MG63 (cell line): ENCODE measurements at regions not wholly inside any gene's neighbourhood (a gene's known extent, or its start where the extent isn't known, plus 50 kb on each side); places are given as distances from the start of the nearest gene placed in this dataset.
"Not testable (repeated sequence)": the region's sequence is repeated elsewhere in the genome, so short reads cannot be mapped to it uniquely, and the experiment has no call there.

Source experiments
- DNase-seq: peaks from one replicate; pipeline ENCODE4 v3.0.0-alpha.2; 2020
- H3K27me3 ChIP-seq: fragments of 250-450 bp; sonication (Bioruptor Pico); 2 replicates; pipeline ENCODE4 v1.5.1; 2020; ENCODE audit warnings: mild to moderate bottlenecking, moderate library complexity
- H3K36me3 ChIP-seq: fragments of 250-450 bp; sonication (Bioruptor Pico); 2 replicates; pipeline ENCODE4 v1.5.1; 2020; ENCODE audit warnings: mild to moderate bottlenecking, moderate library complexity
- H3K4me3 ChIP-seq: fragments of 250-450 bp; sonication (Bioruptor Pico); 2 replicates; pipeline ENCODE4 v1.5.1; 2020; ENCODE audit warnings: mild to moderate bottlenecking, moderate library complexity
- H3K9me3 ChIP-seq: fragments of 250-450 bp; sonication (Bioruptor Pico); 2 replicates; pipeline ENCODE4 v1.5.1; 2020; ENCODE audit warnings: mild to moderate bottlenecking, moderate library complexity

- no peak for DNase-seq
- H3K36me3 ChIP-seq: no peaks in the 10 kb centered on the region
- no peaks in the 10 kb centered on the region for H3K9me3 ChIP-seq
- H3K27me3 ChIP-seq: no peaks in the 10 kb centered on the region
- H3K4me3 ChIP-seq: no peak overlapping the region
Observed at GRCh38 chrX:110920991-110921390, 125.4 kb upstream of the CHRDL1 start.

GRCh38 chrX:110915570-110915969 is 120.0 kb upstream of the CHRDL1 start:
- H3K27me3 ChIP-seq: no peaks in the 10 kb centered on the region
- H3K9me3 ChIP-seq: no peaks in the 10 kb centered on the region
- H3K36me3 ChIP-seq: no peaks in the 10 kb centered on the region
- no peak overlapping the region for H3K4me3 ChIP-seq
- no peak for DNase-seq

- DNase-seq: peak; percentile 11
- Histone ChIP-seq H3K9me3 (no peaks in the 10 kb centered on the region), H3K36me3 (no peaks in the 10 kb centered on the region), H3K4me3 (no peak overlapping the region), H3K27me3 (no peaks in the 10 kb centered on the region)
Observed at GRCh38 chrX:110915111-110915510, 119.5 kb upstream of the CHRDL1 start.

- Histone ChIP-seq H3K4me3 (no peak overlapping the region), H3K9me3 (no peaks in the 10 kb centered on the region), H3K27me3 (no peaks in the 10 kb centered on the region), H3K36me3 (no peaks in the 10 kb centered on the region)
- no peak for DNase-seq
Observed at GRCh38 chrX:110914281-110914680, 118.7 kb upstream of the CHRDL1 start.

GRCh38 chrX:110904747-110905146 is 109.1 kb upstream of the CHRDL1 start:
- not testable (repeated sequence) for H3K36me3 ChIP-seq, H3K27me3 ChIP-seq, H3K4me3 ChIP-seq, DNase-seq, H3K9me3 ChIP-seq

GRCh38 chrX:110881971-110882370 is 86.4 kb upstream of the CHRDL1 start:
- Histone ChIP-seq H3K27me3 (no peaks in the 10 kb centered on the region), H3K4me3 (no peak overlapping the region), H3K9me3 (no peaks in the 10 kb centered on the region), H3K36me3 (no peaks in the 10 kb centered on the region)
- no peak for DNase-seq

GRCh38 chrX:110877326-110877725 is 81.7 kb upstream of the CHRDL1 start:
- no peaks in the 10 kb centered on the region for H3K36me3 ChIP-seq
- no peaks in the 10 kb centered on the region for H3K9me3 ChIP-seq
- DNase-seq: no peak
- no peak overlapping the region for H3K4me3 ChIP-seq
- H3K27me3 ChIP-seq: no peaks in the 10 kb centered on the region

- no peak for DNase-seq
- H3K27me3 ChIP-seq: no peaks in the 10 kb centered on the region
- H3K36me3 ChIP-seq: no peaks in the 10 kb centered on the region
- H3K9me3 ChIP-seq: no peaks in the 10 kb centered on the region
- H3K4me3 ChIP-seq: no peak overlapping the region
Observed at GRCh38 chrX:110871839-110872238, 76.2 kb upstream of the CHRDL1 start.

- Histone ChIP-seq H3K27me3 (no peaks in the 10 kb centered on the region), H3K9me3 (no peaks in the 10 kb centered on the region), H3K36me3 (no peaks in the 10 kb centered on the region), H3K4me3 (no peak overlapping the region)
- no peak for DNase-seq
Observed at GRCh38 chrX:110866421-110866820, 70.8 kb upstream of the CHRDL1 start.

GRCh38 chrX:110863883-110864282 is 68.3 kb upstream of the CHRDL1 start:
- no peaks in the 10 kb centered on the region for H3K36me3 ChIP-seq
- no peak overlapping the region for H3K4me3 ChIP-seq
- no peak for DNase-seq
- no peaks in the 10 kb centered on the region for H3K9me3 ChIP-seq
- H3K27me3 ChIP-seq: no peaks in the 10 kb centered on the region

GRCh38 chrX:110858565-110858964 is 62.9 kb upstream of the CHRDL1 start:
- DNase-seq: no peak
- no peaks in the 10 kb centered on the region for H3K27me3 ChIP-seq
- no peaks in the 10 kb centered on the region for H3K36me3 ChIP-seq
- H3K4me3 ChIP-seq: no peak overlapping the region
- H3K9me3 ChIP-seq: no peaks in the 10 kb centered on the region

GRCh38 chrX:110853610-110854009 is 58.0 kb upstream of the CHRDL1 start:
- H3K27me3 ChIP-seq: no peaks in the 10 kb centered on the region
- no peaks in the 10 kb centered on the region for H3K36me3 ChIP-seq
- peak; percentile 17 for DNase-seq
- H3K4me3 ChIP-seq: no peak overlapping the region
- H3K9me3 ChIP-seq: no peaks in the 10 kb centered on the region

GRCh38 chrX:110852180-110852579 is 56.6 kb upstream of the CHRDL1 start:
- no peak for DNase-seq
- no peaks in the 10 kb centered on the region for H3K27me3 ChIP-seq

GRCh38 chrX:110851780-110852179 is 56.2 kb upstream of the CHRDL1 start:
- H3K36me3 ChIP-seq: no peaks in the 10 kb centered on the region
- H3K9me3 ChIP-seq: no peaks in the 10 kb centered on the region
- peak; percentile 29 for DNase-seq
- no peak overlapping the region for H3K4me3 ChIP-seq
- no peaks in the 10 kb centered on the region for H3K27me3 ChIP-seq

More at GRCh38 chrX:110852180-110852579, 56.6 kb upstream of the CHRDL1 start:
- Histone ChIP-seq H3K4me3 (no peak overlapping the region), H3K36me3 (no peaks in the 10 kb centered on the region), H3K9me3 (no peaks in the 10 kb centered on the region)

- H3K36me3 ChIP-seq: no peaks in the 10 kb centered on the region
- no peak overlapping the region for H3K4me3 ChIP-seq
- DNase-seq: no peak
- no peaks in the 10 kb centered on the region for H3K27me3 ChIP-seq
- no peaks in the 10 kb centered on the region for H3K9me3 ChIP-seq
Observed at GRCh38 chrX:110847334-110847733, 51.7 kb upstream of the CHRDL1 start.

- DNase-seq: no peak
- H3K4me3 ChIP-seq: no peak overlapping the region
Observed at GRCh38 chrX:110846071-110846470, 50.5 kb upstream of the CHRDL1 start.

More at GRCh38 chrX:110846071-110846470, 50.5 kb upstream of the CHRDL1 start:
- no peaks in the 10 kb centered on the region for H3K27me3 ChIP-seq
- no peaks in the 10 kb centered on the region for H3K9me3 ChIP-seq
- no peaks in the 10 kb centered on the region for H3K36me3 ChIP-seq
